HG03342 (cell line): ENCODE measurements at regions not wholly inside any gene's neighbourhood (a gene's known extent, or its start where the extent isn't known, plus 50 kb on each side); places are given as distances from the start of the nearest gene placed in this dataset.
A peak's percentile ranks its signal among the peaks of the same experiment; 100 is the strongest.
"Not testable (repeated sequence)": the region's sequence is repeated elsewhere in the genome, so short reads cannot be mapped to it uniquely, and the experiment has no call there.

Source experiments
- ATAC-seq: cut with Tn5 transposase; IDR thresholded peaks from one replicate; pipeline ENCODE4 v1.9.1; 2021; ENCODE audit warnings: mild to moderate bottlenecking, moderate library complexity; ENCODE audit not compliant: unreplicated experiment

DNA sequence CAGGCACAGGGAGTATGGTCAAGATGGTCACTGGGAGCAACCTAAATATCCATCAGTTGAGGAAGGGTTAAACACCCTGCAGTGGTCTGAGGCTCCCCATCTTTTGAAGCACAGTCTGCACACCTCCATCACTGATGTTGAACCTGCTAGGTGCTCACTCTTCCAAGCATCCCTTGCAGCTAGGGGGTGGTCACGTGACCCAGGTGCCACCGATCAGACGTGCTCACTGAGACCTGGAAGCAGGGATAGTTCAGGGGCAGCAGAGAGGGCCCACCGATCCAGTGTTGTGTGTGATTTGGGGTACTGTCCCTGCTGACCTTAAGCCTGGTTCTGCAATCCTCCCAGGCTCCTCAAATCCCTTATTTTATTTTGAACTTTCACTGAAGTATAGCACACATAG lies 134.6 kb downstream of the CEBPB start:
- ATAC-seq = no peak

GRCh38 chr20:50325651-50326050 lies 135.0 kb downstream of the CEBPB start:
- ATAC-seq = no peak

DNA sequence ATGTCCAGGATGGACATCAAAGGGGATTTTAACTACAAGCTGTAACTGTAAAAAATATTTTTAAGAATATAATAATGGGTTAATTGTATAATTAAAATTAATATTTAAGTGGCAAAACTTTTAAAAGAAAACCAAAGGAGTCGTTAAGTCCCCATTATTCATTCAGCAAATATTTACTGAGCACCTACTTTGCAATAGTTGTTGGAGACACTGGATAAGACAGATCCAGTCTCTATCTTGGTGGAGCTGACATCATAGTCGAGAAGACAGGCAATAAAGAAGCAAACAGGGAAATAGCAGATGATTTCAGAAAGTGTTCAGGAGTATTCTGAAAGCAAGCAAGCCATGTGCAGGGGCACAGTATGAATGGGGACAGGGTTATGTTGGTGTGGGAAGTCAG lies 137.0 kb downstream of the CEBPB start:
- no peak for ATAC-seq

DNA sequence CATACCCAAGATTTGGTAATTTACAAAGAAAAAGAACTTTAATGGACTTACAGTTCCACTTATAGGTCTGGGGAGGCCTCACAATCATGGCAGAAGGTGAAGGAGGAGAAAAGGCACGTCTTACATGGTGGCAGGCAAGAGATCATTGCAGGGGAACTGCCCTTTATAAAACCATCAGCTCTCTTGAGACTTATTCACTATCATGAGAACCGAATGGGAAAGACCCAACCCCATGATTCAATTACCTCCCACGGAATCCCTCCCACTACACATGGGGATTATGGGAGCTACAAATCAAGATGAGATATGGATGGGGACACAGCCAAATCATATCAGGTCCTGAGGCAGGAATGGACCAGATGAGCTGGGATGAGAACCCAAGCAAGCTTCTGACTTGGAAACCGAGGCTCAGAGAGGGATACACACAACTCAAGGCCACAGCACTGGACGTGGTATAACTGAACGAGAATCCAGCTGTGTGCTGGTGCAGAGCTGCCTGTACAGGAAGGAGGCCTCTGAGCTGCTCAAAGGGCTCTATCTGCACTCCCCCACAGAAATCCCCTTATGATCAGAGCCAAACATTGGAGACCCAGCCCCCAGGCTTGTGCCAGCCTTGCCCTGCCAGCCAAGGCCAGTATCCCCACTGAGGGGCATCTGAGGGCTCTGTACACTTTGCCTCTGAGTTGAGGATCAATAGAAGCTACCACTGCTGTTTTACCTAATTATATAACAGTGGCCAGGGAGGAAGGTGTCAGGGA lies 137.8 kb downstream of the CEBPB start:
- ATAC-seq = no peak

GRCh38 chr20:50328996-50329898 lies 138.6 kb downstream of the CEBPB start:
- ATAC-seq = no peak

- no peak for ATAC-seq
These were observed 139.4 kb downstream of the CEBPB start for GRCh38 chr20:50329981-50330503.

- ATAC-seq = no peak
These were observed 140.1 kb downstream of the CEBPB start for GRCh38 chr20:50330504-50331313.

- no peak for ATAC-seq
These were observed 141.1 kb downstream of the CEBPB start for GRCh38 chr20:50331469-50332363.

GRCh38 chr20:50332491-50332980 lies 141.9 kb downstream of the CEBPB start:
- no peak for ATAC-seq

- ATAC-seq = no peak
These were observed 142.6 kb downstream of the CEBPB start for GRCh38 chr20:50333131-50333670.

- no peak for ATAC-seq
These were observed 143.2 kb downstream of the CEBPB start for GRCh38 chr20:50333812-50334211.

GRCh38 chr20:50334512-50334911 lies 143.9 kb downstream of the CEBPB start:
- not testable (repeated sequence) for ATAC-seq

GRCh38 chr20:50335105-50335504 lies 144.5 kb downstream of the CEBPB start:
- no peak for ATAC-seq

GRCh38 chr20:50335866-50336265 lies 145.2 kb downstream of the CEBPB start:
- ATAC-seq = no peak

DNA sequence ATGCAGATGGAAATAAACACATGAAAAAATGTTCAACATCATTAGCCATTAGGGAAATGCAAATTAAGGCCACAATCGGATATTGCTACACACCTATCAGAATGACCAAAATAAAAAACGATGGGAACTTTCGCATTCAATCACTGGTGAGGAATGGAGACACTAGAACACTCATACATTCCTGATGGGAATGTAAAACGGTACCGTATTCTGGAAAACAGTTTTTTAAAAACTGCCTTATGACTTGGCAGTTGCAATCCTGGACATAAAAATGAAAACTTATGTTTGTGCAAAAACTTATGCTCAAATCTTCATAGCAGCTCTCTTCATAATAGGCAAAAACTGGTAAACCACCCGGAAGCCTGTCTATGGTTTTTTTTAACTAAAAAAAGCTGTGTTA lies 146.0 kb downstream of the CEBPB start:
- no peak for ATAC-seq

GRCh38 chr20:50337521-50338466 lies 147.2 kb downstream of the CEBPB start:
- no peak for ATAC-seq

GRCh38 chr20:50338479-50339391 lies 148.1 kb downstream of the CEBPB start:
- ATAC-seq = peak; percentile 63
